IPS-NIHi7 (cell line): ENCODE measurements at regions not wholly inside any gene's neighbourhood (a gene's known extent, or its start where the extent isn't known, plus 50 kb on each side); places are given as distances from the start of the nearest gene placed in this dataset.

Source experiments
- DNase-seq: peaks from one replicate; pipeline ENCODE4 v3.0.0; 2012; ENCODE audit warnings: mixed read lengths; ENCODE audit errors: extremely low spot score

DNA sequence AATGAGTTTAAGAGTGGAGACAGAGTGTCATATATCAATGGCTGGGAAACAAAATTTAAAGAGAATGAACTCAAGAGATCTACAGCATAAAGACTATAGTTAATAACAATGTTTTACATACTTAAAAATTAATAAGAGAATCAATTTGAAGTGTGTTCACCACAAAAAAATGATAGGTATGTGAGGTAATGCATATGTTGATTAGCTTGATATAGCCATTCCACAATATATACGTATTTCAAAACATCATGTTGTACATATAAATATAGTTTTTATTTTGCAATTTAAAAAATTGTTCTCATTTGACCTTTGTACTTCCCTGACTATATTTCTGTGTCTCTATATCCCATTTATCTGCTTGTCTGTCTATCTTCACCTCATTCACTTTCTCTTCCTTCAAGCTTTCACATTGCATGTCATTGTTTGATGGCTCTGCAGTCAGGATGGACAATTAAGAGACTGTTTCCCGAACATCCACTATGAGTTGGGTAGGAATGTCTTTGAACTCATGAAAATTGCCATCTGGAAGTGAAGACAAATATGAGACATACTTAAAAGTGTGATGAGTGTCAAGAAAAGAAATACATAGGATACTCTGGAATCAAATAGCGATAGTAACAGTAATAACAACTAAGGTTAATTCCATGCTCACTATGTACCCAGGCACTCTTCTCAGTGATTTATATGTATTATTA lies 359.9 kb upstream of the ACTBL2 start:
- DNase-seq, result no peak

DNA sequence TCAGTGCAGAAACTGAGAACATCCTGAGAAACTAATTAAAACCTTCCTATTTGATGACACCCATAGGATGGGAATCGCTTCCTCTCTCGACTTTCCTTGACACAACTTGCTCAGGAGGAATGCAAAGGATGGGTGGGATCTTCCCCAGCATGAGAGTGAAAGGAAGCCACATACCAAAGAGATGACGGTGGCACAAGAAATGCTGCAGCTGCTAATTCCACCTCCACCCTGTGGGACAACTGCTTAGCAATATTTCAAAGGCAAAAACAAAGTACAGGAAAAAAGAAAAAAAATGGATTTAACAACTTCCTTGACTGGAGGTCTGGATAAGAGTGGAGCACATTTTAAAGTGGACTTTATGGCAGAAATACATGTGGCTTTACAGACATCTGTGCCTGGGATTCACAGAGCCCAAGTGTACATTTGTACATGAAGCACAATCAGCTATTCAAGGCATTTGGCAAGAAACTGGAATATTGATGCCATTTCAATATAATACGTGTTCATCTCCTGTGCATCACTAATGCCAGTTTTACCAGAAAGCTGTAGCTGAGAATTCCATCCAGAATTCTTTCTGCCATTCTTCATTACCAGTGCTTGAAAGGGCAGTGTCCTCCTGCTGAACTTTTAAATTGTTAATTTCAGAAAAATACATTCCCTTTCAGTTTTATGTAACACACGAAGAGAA lies 359.2 kb upstream of the ACTBL2 start:
- peak; percentile 83 for DNase-seq

DNA sequence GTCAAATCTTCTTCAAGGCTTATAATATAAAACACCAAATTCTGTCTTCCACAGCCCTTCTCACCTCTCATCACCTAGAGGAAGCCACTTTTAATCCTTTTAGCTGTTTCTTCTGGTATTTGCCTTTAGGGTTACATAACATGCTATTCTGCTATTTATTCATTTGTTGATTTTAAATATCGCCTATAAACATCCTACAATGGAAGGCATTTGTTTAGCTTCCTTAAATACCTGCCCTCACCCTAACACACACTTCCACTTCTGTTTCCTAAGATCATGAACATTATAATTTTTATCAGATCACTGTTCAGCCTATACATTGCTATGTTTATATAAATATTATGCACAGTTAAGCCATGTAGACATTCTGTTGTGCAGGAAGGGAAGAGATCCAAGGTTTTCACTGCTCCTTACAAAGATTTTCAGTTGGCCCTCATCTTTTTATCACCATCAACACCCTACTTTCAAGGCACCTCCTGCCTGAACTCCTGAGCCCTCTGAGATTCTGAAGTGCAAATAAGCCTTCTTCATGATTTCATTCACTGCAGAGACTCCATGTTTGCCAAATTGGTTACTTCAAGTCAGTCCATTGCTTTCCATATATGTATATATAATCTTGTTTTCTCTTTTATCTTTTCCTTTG lies 356.9 kb upstream of the ACTBL2 start:
- no peak for DNase-seq

DNA sequence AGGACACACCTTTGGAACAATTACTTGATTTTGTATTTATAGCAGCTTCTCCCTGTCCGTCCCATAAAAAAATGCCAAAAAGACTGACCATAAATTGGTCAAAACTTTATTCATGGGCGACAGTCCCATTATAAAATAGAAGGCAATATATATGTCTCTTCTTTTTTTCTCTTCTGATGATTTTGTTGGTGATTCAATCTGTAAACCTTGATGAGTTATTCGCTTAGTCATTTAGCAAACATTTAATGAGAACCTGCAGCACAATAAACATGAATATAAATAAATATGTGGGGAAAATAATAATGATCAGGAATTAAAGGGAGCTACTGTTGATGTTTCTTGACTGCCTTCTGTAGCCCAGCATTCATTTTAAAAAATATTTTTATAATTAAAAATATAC lies 356.4 kb upstream of the ACTBL2 start:
- DNase-seq, result no peak

DNA sequence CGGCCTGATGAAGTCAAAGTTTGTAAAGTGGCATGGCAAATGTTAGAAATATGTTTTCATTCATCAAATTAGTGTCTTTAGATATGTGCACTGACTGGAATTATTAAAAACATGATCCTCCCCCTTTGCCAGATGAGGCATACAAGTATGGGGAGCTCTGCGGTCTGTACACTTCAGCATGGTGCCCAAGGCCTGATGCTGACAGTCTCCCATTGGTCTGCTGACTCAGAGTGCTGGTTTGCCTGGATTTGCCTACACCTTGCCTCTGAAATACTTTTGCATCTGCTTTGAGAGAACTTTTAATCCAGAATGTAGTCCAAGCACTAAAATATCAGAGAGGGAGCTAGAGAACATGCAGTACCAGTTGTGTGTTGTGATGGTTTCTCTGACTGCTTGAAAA lies 354.3 kb upstream of the ACTBL2 start:
- no peak for DNase-seq

DNA sequence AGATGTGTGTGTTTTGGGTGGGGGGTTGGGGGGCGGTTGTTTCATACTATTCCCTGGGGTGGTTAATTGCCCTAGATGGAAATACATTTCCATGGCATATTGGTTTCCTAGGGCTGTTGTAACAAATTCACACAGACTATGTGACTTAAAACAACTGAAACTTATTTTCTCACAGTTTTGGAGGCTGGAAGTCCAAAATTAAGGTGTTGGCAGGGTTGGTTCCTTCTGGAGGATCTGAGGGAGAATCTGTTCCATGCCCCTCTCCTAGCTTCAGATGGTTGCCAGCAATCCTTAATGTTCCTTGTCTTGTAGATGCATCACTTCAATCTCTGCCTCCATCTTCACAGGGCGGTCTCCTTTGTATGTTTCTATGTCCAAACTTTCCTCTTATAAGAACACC lies 353.7 kb upstream of the ACTBL2 start:
- no peak for DNase-seq

DNA sequence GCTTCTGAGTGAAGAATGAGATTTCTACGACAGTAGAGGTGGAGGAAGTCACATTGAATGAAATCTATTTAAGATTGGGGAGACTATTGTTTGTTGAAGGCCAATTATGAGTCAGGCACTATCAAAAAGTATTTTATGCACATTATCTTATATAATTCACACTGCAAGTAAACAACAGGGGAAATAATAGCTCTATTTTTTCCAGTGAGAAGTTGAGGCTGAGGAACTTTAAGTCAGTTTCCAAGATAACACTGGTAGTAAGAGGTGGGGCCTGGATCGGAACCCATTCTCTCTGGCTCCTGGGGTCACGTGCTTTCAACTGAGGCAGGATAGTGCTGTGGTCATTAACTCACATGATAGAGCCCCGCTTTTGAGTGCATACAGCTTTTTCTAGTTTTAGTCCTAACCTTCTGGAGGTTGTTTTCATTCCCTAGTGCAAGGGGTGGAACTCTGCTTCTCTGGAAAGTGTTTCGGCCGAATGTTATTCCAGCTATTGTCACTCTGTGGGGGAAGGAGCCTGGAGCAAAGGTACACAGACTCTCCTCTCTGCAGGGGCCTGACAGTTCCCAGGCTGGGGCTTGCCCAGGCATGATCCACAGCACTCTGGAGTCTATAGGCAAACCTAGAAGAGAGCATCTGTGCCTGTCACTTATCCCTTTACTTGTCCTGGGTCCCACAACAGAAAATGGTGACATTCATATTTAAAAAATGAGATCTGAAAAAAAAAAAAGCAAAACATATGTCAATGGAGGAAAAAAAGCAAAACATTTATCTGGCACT lies 352.4 kb upstream of the ACTBL2 start:
- DNase-seq, result peak; percentile 73

DNA sequence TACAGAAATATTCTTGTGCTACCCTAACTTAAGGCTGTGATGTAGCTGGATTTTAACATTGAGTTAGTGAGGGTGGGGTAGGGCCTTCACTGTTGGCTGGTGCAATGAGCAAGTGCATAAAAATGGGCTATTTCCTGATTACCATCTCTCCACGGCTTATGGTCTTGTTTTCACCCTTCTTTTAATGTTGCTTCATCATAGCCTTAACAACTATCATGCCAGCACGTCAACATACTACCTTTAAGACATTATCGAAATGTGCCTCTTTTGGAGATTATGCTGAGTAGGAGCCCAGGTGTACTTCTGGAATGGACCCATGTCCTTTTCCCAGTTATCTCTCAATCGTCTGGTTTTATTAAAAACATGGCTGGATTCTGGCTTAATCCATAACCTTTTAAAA lies 350.9 kb upstream of the ACTBL2 start:
- DNase-seq, result no peak

DNA sequence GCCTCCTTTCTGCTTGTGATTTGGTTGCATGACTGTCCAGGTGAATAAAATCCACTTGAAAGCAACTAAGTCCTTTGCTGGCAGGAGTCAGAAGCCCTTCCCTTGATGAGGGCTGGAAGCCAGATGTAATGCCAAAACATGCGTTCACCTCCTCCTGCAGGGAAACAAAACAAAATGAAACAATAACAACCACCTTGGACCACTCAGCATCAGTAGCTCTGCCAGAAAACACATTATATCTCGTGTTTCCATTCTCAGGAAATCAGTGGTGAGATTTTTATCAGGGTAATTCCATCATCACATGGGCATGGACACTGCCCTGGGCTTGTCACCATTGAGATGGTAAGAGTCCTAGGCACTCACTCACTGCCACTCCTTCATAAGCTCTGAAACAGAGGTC lies 350.3 kb upstream of the ACTBL2 start:
- DNase-seq, result no peak

DNA sequence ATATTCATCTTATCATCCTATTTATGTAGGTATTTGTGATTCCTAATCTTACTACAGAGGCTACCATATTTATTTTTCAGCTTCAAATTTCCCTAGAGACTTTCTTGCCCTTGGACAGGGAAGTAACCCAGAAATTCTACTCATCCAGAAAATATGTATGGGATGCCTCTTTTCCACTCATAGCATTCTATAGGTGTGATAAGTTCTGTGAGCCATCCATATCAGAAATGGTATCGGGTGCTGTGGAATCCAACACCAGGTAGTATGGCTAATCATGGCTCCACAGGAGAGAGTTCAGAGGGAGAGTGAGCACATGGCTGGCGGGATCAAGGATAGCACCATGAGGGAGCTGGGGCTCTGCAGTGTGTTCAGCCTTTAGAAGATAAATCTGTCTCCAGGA lies 349.3 kb upstream of the ACTBL2 start:
- DNase-seq, result no peak

DNA sequence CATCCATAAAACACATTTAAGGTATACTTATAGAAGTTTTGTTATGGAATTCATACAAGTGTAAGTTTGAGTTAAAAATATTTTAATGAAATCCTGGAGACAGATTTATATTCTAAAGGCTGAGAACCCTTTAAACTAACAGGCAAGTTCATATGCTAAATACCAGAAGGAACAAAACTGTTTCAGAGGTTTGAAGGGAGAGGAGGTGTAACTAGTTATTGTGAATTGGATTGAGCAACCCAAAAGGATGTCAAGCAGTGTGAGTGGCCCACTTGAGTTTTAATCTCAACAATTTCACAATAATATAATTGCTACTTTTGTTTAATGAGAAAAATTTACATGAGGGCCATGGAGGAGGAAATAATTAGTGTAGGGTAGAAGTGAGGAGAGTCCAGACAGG lies 348.5 kb upstream of the ACTBL2 start:
- no peak for DNase-seq

DNA sequence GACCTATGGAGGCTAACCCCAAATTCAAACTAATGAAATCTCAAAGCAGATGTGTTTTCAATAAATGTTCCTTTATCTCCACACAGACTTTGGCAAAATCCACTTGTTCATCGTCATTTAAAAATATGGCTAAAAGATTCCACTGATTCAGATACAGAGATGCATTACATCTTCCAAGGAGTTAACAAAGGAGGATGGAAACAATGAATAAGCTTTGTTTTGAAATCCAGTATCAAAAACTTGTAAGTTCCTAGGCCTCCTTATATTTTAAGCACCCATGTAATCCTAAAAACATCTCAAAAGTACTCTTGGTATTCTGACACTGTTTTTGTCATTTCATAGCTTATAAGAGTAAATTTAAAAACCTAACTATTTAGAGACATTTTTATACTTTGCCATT lies 345.6 kb upstream of the ACTBL2 start:
- DNase-seq, result no peak

DNA sequence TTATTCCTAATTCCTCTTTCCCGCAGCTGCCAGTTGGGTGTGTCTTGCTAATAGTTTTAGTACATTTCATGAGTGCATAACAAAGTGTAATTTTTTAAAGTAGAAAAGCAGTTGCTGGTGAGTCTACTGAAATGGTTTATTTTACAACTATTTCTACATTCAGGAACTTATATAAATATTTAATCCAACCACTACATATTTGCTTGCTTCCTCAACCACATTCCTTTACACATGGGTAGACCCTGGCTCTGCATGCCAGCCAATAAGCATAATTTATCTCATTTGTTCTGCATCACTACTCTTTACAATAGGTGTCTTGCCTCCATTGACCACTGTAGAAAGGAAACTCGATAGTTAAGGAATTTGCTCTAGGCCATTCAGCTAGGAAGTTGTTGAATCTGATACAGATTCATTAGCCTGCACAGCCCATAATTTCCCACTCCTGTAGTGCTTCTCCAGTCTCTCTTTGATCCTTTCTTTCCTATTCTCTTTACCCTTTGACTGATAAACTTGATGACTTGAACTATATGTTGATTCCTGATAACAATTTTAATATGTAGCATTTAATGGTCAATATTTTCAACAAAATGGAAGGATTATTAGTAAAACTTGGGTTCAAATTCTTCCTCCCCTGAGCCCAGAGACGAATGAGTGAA lies 342.5 kb upstream of the ACTBL2 start:
- DNase-seq, result no peak

DNA sequence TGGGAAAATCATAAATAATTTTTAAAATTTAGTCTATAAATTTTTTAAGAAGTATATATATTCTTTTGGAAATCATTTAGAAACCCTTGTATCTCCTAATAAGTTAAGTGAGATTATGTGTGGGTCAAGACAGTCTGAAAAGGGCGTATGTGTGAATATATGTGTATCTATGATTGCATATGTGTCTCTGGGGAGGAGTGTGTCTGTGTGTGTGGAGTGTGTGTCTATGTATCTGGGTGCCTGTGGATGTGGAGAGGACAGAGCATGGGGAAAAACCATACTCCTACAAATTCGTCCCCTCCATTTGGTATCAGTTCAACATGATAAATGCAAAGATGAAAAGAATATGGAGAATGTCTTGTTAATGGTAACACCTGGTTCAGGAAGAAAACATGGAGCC lies 342.0 kb upstream of the ACTBL2 start:
- DNase-seq, result no peak

DNA sequence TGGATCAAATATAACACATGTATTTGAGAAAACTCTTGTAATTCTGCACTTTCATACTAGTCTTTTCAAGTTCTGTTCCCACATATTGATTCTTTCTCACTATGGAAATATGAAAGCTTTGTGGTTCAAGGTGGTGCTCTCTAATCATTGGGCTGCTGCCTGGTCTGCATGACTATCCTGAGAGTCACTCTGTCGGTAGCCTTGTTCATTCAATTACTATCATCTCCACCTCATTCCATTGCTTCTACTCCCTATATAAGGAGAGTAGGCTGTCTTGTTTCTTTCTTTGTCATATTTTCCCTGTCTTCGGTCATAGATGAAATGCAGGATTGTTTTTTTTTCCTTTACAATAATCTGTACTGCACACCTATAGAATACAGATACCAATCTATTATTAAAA lies 341.4 kb upstream of the ACTBL2 start:
- DNase-seq, result no peak

DNA sequence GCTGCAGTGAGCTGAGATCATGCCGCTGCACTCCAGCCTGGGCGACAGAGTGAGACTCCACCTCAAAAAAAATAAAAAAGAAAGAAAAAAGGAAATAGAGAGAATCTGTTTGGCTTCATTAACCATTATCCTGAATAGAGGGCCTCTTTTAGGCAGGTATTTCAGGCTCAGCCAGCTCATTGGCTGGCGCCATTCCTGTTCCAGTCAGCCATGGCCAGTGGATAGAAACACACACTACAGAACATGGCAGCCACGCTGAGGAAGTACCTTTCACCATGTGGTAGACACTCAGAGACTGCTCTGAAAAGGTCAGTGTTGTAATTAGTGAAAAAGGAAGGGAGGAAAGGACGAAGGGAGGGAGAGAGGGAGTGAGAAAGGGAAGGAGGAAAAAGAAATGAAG lies 340.0 kb upstream of the ACTBL2 start:
- no peak for DNase-seq

DNA sequence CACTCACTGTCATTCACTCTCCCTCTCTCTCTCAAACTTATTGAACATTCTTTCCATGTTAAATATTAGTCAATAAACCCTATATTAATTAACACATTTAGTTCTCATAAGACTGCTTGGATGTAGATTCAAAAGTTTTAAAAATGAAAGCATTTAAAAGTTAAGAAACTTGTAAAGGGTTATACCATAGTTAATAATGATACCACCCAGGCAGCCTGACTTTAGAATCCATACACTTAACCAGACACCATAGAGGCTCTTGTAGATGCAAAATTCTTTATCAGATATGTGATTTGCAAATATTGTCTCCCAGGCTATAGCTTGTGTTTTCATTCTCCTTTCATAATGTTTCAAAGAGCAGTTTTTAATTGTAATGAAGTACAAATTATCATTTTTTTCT lies 335.8 kb upstream of the ACTBL2 start:
- no peak for DNase-seq

DNA sequence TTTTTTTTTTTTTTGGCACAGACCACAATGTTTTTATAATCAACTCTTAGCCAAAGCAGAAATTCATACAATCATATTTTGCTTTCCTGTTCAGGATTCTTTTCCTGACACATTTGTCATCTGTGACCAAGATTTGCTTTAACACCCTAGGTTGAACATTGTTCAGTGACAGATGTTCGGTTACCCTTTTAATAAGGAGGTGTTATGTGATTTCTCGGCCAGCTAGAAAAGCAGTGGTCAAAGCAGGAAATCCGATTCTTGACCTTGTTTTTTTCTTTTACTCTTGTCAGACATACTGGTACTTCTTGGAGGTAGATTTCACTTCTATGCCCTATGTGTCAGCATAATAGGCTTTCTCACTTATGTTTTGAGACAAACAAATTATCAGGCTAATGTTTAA lies 335.3 kb upstream of the ACTBL2 start:
- DNase-seq, result no peak

DNA sequence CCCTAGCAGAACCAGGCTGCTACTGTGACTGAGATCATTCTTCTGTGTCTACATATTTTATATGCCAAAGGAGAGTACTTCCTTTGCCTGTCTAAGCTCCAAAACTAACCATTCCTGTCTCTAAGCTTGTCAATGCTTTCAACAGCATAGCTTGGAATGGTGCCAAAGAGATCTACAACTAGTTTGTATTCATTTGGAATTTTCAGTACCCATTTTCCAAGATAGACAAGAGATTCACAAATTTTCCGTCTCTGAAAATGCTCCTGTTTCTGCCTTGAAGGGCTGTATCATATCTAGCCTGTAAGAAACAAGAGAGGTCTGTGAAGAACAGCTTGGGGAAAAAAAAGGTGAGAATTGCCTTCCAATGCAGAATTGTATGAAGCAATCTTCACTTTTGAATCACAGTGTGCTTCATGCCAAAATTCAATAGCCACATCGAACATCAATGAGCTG lies 334.4 kb upstream of the ACTBL2 start:
- no peak for DNase-seq

DNA sequence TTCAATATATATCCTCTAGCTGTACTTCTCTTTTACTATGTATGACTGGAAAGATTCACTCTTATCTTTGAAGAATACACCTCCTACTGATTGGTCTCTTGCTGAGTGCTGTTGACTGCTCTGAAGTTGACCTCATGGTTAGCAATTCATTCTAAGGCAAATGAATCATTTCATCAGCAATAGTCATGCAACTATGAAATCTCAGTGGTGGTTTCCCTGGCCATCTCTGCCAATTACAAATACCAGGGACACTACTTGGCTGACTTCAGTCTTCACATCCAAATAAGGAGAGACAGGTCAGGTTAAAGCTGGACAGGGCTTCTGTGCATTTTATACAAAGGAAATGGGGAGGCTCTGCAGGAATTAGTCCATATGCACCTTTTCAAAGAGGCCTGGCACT lies 333.5 kb upstream of the ACTBL2 start:
- DNase-seq, result peak; percentile 27

DNA sequence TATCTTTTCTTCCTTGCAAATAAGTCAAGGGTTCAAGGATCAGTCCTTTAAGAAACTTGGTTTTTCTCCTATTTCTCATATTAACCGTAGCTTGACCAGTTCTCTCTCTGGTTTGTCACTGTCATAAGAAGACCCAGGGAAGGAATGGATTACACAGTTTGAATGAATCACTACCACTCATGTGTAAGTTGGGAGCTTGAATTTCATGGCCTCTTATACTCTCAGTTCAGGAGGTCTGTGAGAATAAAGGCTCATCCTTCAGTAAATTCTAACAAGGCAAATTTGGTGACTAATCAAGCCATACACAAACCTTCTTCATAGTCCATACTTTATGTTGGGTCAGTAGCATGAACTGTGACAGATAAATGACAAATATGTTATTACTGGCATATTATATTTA lies 323.1 kb upstream of the ACTBL2 start:
- DNase-seq, result no peak

DNA sequence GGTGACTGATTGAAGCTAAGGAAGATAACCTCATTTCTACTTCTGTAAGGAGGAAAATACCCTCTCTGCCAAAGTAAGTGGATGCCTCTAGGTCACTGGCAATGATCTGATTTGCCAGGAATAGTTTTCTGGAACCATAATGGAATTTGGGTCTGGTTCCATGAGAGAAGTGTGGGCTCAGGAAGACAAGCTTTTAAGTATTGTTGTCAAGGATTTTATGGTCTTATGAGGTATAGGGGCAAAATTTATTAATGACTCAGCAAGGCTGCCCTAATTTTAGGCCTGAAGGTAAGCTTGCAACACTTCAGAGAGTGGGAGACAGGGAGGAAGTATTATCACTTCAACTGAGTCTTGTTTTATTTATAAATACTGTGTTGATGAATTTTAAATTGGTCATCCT lies 322.6 kb upstream of the ACTBL2 start:
- DNase-seq, result no peak
